ENCODE measurements at regions not wholly inside any gene's neighbourhood (a gene's known extent, or its start where the extent isn't known, plus 50 kb on each side); places are given as distances from the start of the nearest gene placed in this dataset.
"Not testable (repeated sequence)": the region's sequence is repeated elsewhere in the genome, so short reads cannot be mapped to it uniquely, and the experiment has no call there.

- no peak for DNase-seq
These were observed 79.3 kb upstream of the SHANK2 start for GRCh38 chr11:71331631-71332030.

GRCh38 chr11:71330996-71331395 lies 78.6 kb upstream of the SHANK2 start:
- no peak for DNase-seq

- DNase-seq: no peak
These were observed 78.0 kb upstream of the SHANK2 start for GRCh38 chr11:71330349-71330748.

GRCh38 chr11:71329786-71330185 lies 77.4 kb upstream of the SHANK2 start:
- no peak for DNase-seq

GRCh38 chr11:71329165-71329510 lies 76.8 kb upstream of the SHANK2 start:
- DNase-seq: no peak

GRCh38 chr11:71327156-71328085 lies 75.0 kb upstream of the SHANK2 start:
- DNase-seq: no peak

GRCh38 chr11:71326328-71326940 lies 74.1 kb upstream of the SHANK2 start:
- DNase-seq: no peak

- DNase-seq: no peak
These were observed 73.3 kb upstream of the SHANK2 start for GRCh38 chr11:71325418-71326327.

GRCh38 chr11:71324788-71325417 lies 72.5 kb upstream of the SHANK2 start:
- DNase-seq: no peak

GRCh38 chr11:71323876-71324526 lies 71.6 kb upstream of the SHANK2 start:
- DNase-seq: no peak

- DNase-seq: no peak
These were observed 70.6 kb upstream of the SHANK2 start for GRCh38 chr11:71322861-71323582.

- no peak for DNase-seq
These were observed 69.9 kb upstream of the SHANK2 start for GRCh38 chr11:71322192-71322735.

- DNase-seq: no peak
These were observed 69.2 kb upstream of the SHANK2 start for GRCh38 chr11:71321433-71322191.

- no peak for DNase-seq
These were observed 64.3 kb upstream of the SHANK2 start for GRCh38 chr11:71316701-71317100.

GRCh38 chr11:71312616-71313015 lies 60.2 kb upstream of the SHANK2 start:
- not testable (repeated sequence) for DNase-seq

GRCh38 chr11:71311928-71312510 lies 59.6 kb upstream of the SHANK2 start:
- no peak for DNase-seq

- no peak for DNase-seq
These were observed 59.0 kb upstream of the SHANK2 start for GRCh38 chr11:71311176-71311925.

- DNase-seq: no peak
These were observed 57.8 kb upstream of the SHANK2 start for GRCh38 chr11:71310184-71310583.

GRCh38 chr11:71309611-71310010 lies 57.2 kb upstream of the SHANK2 start:
- no peak for DNase-seq
